Occipital lobe (tissue), 2 donors: ENCODE measurements at regions not wholly inside any gene's neighbourhood (a gene's known extent, or its start where the extent isn't known, plus 50 kb on each side); places are given as distances from the start of the nearest gene placed in this dataset.

Source experiments
- DNase-seq: peaks from one replicate; lab custom pipeline; 2025; lab: John Stamatoyannopoulos, UW
- small RNA-seq: library from RNA; depleted of rRNA; stranded (forward); fragments of <200 nt; gene quantifications from one replicate; pipeline ENCODE3, GENCODE V24; 2014

DNA sequence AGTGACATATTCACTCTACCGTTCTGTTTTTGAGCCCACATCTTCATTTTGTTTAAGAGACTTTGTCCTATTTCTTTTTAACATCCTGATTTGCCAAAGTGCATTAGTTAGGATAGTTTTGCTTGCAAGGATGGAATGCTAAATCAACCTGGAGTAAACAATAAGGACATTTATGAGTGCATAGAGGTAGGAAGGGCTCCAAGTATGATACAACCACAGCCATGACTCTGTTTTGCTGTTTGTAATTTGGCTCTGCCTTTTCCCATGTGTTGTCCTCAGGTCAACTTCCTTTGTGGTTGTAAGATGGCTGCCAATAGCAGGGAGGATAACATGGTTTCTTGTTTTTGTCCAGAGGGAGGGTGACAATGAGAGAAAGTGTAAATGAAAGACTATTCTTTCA, 66.4 kb upstream of the GOLIM4 start:
- no peak for DNase-seq

DNA sequence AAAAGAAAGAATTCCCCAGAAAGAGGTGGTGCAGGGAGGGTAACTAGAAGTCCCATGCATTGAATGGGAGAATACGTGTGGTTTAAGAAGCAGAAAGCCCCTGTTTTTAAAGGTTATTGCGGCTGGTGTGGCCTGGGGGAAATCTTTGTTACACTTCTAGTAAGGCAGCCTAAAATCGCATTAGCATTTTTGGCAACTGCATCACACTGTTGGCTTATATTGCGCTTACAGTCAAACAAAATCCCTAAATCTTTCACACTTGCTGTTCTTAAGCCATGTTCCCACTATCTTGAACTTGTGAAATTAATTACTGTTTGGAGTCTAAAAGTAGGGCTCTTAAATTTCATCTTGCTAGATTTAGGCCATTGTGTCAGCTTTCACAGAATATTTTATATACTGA, 66.0 kb upstream of the GOLIM4 start:
- no peak for DNase-seq

DNA sequence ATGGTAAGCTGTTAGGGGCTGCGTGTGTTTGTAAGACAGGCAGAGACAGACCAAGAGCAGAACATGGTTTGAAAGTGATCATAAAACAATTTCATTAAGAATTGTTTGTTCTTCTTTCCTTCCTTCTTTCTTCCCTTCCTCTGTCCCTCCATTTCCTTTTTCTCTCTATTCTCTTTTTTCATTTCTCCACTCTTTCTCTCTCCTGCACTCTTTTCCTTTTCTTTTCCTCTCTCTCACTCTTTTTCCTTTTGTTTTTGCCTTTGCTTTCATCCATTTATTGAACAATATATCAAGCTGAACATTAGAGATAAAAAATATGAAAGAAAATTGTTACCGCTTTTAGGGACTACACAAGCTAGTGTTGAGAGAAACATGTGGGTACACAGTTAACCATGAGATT, 62.2 kb upstream of the GOLIM4 start:
- DNase-seq = no peak

DNA sequence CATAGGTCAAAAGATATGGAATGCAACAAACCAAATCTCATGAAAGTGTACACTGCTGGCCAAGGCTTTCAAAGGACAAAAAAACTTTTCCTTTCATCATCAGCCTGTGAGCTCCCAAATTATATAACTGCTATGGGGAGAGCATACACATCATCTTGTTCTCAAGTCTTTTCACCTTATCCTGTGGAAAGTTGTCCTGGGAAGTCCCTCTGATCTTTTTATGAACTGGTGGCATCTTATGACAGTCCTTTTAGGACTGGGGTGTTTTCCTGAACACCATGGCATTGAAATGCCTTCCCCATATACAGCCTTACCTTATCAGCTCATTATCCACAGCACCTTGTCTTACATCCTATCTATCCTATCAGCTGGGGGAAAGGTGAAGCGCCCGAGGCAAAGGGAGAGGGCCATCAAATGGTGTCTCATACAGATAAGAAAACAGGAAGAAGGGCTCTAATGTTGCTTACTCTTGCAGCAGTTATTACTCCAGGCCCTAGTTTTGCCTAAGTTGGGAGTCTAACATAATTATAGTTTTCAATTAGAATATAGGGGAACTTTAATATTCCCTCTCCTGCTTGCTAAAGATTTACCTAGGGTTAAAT, 61.5 kb upstream of the GOLIM4 start:
- DNase-seq = no peak

DNA sequence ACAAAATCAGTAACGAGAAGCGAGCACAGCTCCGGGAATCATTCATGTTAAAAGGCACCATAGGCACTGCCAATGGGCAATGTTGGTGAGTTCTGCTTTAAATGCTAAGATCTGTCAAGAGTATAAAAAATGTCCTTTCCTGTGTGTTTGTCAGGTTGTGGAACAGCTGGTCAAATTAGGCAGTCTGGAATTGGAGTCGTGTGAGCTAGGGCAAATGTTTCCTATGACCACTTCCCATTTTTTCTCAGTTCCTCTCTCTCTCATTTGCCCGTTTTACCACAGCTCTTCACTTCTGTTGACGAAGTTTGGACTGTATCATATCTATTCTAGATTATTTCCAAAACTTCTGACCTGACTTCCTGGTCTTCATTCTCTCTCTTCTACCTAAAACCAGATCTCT, 60.8 kb upstream of the GOLIM4 start:
- no peak for DNase-seq

DNA sequence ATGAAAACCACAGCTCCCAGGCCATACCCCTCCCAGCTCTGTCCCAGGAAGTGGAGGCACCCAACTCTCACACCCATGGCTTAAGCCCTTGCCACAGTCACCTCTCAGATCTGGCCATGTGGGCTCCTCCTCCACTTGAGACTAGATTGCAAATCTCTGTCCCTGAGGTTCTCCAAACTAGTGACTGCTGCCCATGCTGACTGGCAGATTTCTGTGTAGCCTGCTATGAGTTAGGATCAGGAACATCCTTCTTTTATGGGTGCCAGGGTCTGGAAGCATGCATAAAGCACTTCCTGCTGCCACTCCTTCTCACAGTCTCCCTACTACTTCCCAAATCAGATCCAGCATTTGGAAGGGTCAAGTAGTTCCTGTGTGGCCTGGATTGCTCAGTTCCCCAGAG, 59.6 kb upstream of the GOLIM4 start:
- no peak for DNase-seq

DNA sequence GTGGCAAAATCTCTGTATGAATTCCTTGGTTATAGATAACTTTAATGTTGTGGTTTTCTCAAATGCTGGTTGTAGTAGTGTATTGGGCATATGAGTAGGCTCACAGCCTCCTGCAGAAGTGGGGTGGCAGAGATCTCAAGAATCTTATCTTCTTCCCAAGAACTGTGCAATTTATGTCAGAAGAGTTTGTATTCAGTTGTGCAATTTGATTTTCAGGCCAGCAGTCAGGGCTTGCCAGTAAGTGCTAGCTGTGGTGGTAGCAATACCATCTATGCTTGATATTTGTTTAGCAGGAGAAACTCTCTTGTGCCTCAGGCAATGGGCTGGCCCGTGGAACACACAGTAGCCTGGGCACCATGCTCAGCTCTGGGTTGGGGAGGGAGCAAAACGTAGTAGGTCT, 58.4 kb upstream of the GOLIM4 start:
- no peak for DNase-seq

DNA sequence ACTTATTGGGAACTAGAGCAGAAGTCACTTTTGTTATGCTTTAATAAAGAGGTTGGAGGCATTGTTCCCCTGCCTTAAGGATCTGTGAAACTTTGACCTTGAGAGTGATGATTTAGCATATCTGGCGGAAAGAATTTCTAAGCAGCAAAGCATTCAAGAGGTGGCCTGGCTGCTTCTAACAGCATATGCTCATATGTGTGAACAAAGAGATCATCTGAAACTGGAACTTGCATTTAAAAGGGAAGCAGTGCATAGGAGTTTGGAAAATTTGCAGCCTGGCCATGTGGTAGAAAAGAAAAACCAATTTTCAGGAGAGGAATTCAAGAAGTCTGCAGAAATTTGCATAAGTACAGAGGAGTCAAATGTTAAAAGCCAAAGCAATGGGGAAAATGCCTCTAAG, 56.4 kb upstream of the GOLIM4 start:
- no peak for DNase-seq

Small RNA genes in the stretch of these regions (small RNA-seq; reads per million reads assigned to genes)
- gene MIR551B (0.52 reads per million, percentile 51 among the genes with 10 or more reads in this experiment), gene RNU2-20P (1.7 reads per million, percentile 82 among the genes with 10 or more reads in this experiment)
